ENCODE measurements at regions not wholly inside any gene's neighbourhood (a gene's known extent, or its start where the extent isn't known, plus 50 kb on each side); places are given as distances from the start of the nearest gene placed in this dataset.

- DNase-seq (ENCODE audit: low read depth): no peak
- TF ChIP-seq CTCF (IDR thresholded peaks at IDR 0.05; ENCODE audit: control insufficient read depth, extremely low read depth, insufficient read depth): no peak
Measured at GRCh38 chr4:54813674-54814073, 155.9 kb downstream of the KIT start.

GRCh38 chr4:54806351-54806750, 148.6 kb downstream of the KIT start:
- DNase-seq (ENCODE audit: low read depth): no peak
- TF ChIP-seq CTCF (IDR thresholded peaks at IDR 0.05; ENCODE audit: control insufficient read depth, extremely low read depth, insufficient read depth): no peak
- no peak overlapping the region for H3K4me3 ChIP-seq (ENCODE audit: low read depth, low read length)

More at GRCh38 chr4:54813674-54814073, 155.9 kb downstream of the KIT start:
- no peak overlapping the region for H3K4me3 ChIP-seq (ENCODE audit: low read depth, low read length)

GRCh38 chr4:54802336-54802735, 144.6 kb downstream of the KIT start:
- no peak overlapping the region for H3K4me3 ChIP-seq (ENCODE audit: low read depth, low read length)
- TF ChIP-seq CTCF (IDR thresholded peaks at IDR 0.05; ENCODE audit: control insufficient read depth, extremely low read depth, insufficient read depth): no peak
- no peak for DNase-seq (ENCODE audit: low read depth)

- no peak for TF ChIP-seq CTCF (IDR thresholded peaks at IDR 0.05; ENCODE audit: control insufficient read depth, extremely low read depth, insufficient read depth)
- no peak overlapping the region for H3K4me3 ChIP-seq (ENCODE audit: low read depth, low read length)
- DNase-seq (ENCODE audit: low read depth): no peak
Measured at GRCh38 chr4:54800831-54801530, 143.2 kb downstream of the KIT start.

GRCh38 chr4:54794579-54794978, 136.8 kb downstream of the KIT start:
- no peak for TF ChIP-seq CTCF (IDR thresholded peaks at IDR 0.05; ENCODE audit: control insufficient read depth, extremely low read depth, insufficient read depth)
- DNase-seq (ENCODE audit: low read depth): no peak
- H3K4me3 ChIP-seq (ENCODE audit: low read depth, low read length): no peak overlapping the region

- no peak overlapping the region for H3K4me3 ChIP-seq (ENCODE audit: low read depth, low read length)
- no peak for DNase-seq (ENCODE audit: low read depth)
- no peak for TF ChIP-seq CTCF (IDR thresholded peaks at IDR 0.05; ENCODE audit: control insufficient read depth, extremely low read depth, insufficient read depth)
Measured at GRCh38 chr4:54793856-54794422, 136.2 kb downstream of the KIT start.

All from LNCaP clone FGC (cell line).